Lower leg skin (tissue), 4 donors: ENCODE measurements at regions not wholly inside any gene's neighbourhood (a gene's known extent, or its start where the extent isn't known, plus 50 kb on each side); places are given as distances from the start of the nearest gene placed in this dataset.
A peak's percentile ranks its signal among the peaks of the same experiment; 100 is the strongest.

Experiments
- DNase-seq, 2 donors: peaks; one replicate each; pipeline ENCODE4 v3.0.0-alpha.2; 2019; ENCODE audit warnings: low spot score in 2 of 2
- H3K4me3 ChIP-seq: fragments of 200-600 bp; sonication (generic); 2 replicates; pipeline ENCODE4 v1.5.1; 2017; ENCODE audit warnings: mild to moderate bottlenecking, low read depth; ENCODE audit not compliant: poor library complexity, severe bottlenecking
- POLR2A ChIP-seq, 2 donors: fragments of 450-650 bp; IDR thresholded peaks; one replicate each; pipeline ENCODE4 v1.6.1; 2016 to 2017; ENCODE audit warnings: antibody characterized with exemption in 2 of 2, mild to moderate bottlenecking in 1 of 2, moderate library complexity in 1 of 2
- WGBS, 2 donors: methylation state at CpG; one replicate each; pipeline ENCODE4 v1.1.5; 2018; 5-methylcytosine and 5-hydroxymethylcytosine counted together
- intact Hi-C: fragments of 100-400 bp; cut with DNase I; formaldehyde crosslinking; loops from one replicate; pipeline ENCODE4 v1.15.0; 2023; ENCODE audit warnings: low total_unique reads
- TF ChIP-seq, protein P1 (sequence below), 3 donors: fragments of 450-650 bp; IDR thresholded peaks; one replicate each; pipeline ENCODE4 v1.5.1; 2016; ENCODE audit warnings: antibody characterized with exemption in 3 of 3, mild to moderate bottlenecking in 3 of 3, moderate library complexity in 2 of 3

DNA sequence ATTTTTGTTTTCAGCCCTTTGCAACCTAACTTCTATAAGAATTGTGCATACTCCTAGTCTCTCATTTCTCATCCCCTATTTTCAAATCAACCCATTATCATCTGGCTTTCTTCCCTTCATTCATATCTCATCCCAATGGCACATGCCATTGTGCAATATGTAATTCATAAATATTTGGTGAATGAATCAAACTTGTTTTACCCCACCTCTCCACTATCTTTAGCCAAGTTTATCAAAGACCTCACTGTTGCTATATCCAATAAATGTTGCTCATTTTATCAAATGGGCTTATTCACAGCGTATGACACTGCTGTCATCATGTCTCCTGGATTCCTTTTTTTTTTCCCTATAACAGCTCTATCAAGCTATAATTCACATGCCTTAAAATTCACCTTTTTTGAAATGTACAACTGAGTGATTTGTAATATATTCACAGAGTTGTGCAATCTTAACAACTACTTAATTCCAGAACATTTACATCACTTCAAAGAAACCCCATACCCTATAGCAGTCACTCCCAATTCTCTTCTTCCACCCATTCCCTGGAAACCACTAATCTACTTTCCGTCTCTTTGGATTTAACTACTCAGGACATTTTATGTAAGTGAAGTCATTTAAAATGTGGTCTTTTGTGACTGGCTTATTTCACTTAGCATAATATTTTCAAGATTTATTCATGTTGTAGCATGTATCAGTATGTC lies 214.4 kb upstream of the PAPPA start:
- H3K4me3 ChIP-seq, result no peak overlapping the region
- WGBS, 2 donors, result 40 to 48% methylated on average over 2 of the region's 2 CpGs
- no peak for TF ChIP-seq POLR2A (IDR thresholded peaks at IDR 0.05)
- TF ChIP-seq, protein P1, sequence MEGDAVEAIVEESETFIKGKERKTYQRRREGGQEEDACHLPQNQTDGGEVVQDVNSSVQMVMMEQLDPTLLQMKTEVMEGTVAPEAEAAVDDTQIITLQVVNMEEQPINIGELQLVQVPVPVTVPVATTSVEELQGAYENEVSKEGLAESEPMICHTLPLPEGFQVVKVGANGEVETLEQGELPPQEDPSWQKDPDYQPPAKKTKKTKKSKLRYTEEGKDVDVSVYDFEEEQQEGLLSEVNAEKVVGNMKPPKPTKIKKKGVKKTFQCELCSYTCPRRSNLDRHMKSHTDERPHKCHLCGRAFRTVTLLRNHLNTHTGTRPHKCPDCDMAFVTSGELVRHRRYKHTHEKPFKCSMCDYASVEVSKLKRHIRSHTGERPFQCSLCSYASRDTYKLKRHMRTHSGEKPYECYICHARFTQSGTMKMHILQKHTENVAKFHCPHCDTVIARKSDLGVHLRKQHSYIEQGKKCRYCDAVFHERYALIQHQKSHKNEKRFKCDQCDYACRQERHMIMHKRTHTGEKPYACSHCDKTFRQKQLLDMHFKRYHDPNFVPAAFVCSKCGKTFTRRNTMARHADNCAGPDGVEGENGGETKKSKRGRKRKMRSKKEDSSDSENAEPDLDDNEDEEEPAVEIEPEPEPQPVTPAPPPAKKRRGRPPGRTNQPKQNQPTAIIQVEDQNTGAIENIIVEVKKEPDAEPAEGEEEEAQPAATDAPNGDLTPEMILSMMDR (IDR thresholded peaks at IDR 0.05), result no peak

DNA sequence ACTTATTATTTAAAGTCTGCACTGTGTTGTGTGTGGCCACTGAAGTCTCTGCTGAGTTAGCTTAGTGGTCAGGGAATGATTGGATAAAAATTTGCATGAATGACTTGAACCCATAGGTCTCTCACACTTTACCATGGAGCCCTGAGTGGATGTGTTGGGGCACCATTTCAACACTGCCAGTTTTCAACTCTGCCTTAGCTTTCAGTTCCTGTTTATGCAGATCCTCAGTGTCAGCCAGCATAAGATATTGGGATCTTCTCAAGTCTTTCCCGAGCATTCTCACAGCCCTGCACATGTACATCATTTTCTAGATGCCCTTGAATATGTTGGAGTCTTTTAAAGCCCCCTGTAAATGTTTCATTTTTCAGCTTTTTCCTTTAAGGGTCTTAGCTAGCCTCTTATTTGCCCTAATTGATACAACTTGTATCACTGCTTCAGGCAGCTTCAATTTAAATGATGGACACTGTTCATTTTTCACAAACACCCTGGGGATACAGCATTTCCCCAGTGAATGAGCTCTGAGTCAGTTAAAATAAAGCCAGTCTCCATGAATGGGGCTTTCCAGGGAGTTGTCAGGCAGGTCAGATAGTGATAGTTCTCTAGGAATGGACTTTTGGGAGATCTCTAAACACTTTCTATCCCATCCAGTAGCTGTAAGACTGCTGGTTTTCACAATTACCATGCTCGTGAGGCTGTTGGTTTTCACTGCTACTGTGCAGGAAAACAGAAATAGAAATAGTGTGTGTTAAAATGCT lies 211.9 kb upstream of the PAPPA start:
- no peak for DNase-seq
- H3K4me3 ChIP-seq, result no peak overlapping the region
- intact Hi-C loops, result no loop called here
- 50 to 64% methylated on average over 2 of the region's 2 CpGs for WGBS, 2 donors
- TF ChIP-seq POLR2A (IDR thresholded peaks at IDR 0.05), result no peak
- TF ChIP-seq, protein P1 (IDR thresholded peaks at IDR 0.05), result no peak

More for the DNA sequence above, 214.4 kb upstream of the PAPPA start:
- no peak for DNase-seq
- intact Hi-C loops, result no loop called here

DNA sequence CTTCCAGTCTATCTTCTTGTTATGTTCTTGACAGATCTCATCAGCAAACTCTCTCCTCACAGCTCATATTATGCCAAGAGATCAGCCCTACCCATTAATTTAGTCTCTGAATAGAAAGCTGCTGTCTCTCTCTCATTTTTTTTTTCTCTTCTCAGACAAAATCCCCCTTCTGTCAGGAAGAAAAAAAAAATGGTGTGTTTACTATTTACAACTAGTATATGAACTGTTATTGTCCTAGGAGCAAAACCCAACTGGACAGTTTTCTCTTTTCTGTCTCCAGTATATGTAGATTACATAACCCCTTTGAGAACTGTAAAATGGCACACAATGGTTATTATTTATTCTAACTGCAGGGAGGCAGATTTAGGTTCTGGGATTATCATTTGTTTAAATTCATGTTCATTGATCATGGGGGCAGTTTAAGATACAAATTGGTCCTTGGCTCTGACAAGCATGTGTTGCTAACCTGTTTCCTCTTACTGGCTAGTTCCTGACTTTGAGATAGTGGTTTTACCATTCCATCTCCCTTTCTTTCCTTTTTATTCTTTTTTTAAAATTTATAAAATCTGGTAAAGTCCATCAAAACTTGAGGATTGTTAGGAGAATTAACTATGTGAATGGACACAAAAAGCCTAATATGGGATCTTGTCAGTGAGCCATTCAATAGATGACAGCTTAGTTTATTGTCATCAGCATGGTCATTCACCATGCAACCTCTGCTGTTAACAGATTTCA lies 210.0 kb upstream of the PAPPA start:
- DNase-seq, result no peak
- TF ChIP-seq, protein P1 (IDR thresholded peaks at IDR 0.05), result no peak
- TF ChIP-seq POLR2A (IDR thresholded peaks at IDR 0.05), result no peak
- intact Hi-C loops, result no loop called here
- H3K4me3 ChIP-seq, result no peak overlapping the region

DNA sequence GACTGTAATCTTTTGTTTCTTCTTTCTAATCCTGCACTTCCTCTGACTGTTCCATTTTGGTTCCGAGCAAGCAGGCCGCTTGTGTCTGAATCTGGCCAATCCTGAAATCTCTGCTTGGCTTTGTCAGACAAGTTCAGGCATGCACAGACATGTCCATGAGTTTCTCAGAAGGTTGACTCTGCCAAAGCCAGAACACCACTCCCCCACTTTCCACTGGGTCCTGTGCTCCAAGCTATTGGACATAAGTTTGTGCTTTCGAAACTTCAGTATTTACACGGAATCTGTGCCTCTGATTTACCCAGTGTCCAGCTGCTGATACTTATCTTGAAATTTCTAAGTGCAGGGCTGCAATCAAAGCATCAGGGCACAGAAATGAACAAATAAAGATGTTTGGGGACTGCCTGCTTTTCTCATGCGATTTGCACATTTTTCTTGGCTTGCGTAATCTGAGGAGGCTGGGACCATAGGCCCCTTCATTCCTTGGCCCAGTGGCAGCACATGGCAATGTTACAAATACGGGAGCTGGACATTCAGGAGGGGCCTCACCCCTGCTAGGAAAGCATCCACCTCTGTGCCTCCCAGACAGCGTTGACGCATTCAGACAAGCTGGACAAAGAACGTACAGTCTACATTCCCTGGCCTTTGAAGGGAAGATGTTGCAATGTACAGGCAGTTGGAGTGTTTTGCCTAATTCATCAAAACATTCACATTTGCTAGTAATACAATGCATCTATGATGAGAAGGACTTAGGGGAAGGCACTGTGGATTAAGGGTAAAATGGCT lies 209.2 kb upstream of the PAPPA start:
- no peak overlapping the region for H3K4me3 ChIP-seq
- DNase-seq, result peak; percentile 81 to 94
- no peak for TF ChIP-seq POLR2A (IDR thresholded peaks at IDR 0.05)
- TF ChIP-seq, protein P1 (IDR thresholded peaks at IDR 0.05), result peak in 1 of 3 donors; percentile 67
- 46 to 57% methylated on average over 10 of the region's 10 CpGs for WGBS, 2 donors
- intact Hi-C loops, result no loop called here

DNA sequence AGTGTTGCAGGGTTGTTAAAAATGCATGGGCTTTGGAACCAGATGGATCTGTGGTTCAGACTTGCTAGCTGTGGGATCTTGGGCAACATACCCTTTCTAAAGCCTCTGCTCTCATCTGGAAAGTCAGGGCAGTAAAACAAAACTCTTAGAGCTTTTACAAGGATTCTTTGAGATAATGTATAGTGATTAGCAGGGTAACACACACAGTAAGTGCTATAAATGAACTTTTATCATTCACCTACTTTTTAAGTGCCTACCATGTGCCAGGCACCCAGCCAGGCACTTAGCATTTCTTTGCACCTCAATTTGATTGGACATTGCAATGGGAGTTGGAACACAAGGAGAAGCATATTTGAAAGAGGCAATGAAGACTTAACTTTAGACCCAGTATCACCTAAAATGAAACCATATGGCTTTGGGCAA lies 208.6 kb upstream of the PAPPA start:
- no peak for DNase-seq
- H3K4me3 ChIP-seq, result no peak overlapping the region
- intact Hi-C loops, result no loop called here
- TF ChIP-seq POLR2A (IDR thresholded peaks at IDR 0.05), result no peak
